ENCODE measurements at regions not wholly inside any gene's neighbourhood (a gene's known extent, or its start where the extent isn't known, plus 50 kb on each side); places are given as distances from the start of the nearest gene placed in this dataset.

DNA sequence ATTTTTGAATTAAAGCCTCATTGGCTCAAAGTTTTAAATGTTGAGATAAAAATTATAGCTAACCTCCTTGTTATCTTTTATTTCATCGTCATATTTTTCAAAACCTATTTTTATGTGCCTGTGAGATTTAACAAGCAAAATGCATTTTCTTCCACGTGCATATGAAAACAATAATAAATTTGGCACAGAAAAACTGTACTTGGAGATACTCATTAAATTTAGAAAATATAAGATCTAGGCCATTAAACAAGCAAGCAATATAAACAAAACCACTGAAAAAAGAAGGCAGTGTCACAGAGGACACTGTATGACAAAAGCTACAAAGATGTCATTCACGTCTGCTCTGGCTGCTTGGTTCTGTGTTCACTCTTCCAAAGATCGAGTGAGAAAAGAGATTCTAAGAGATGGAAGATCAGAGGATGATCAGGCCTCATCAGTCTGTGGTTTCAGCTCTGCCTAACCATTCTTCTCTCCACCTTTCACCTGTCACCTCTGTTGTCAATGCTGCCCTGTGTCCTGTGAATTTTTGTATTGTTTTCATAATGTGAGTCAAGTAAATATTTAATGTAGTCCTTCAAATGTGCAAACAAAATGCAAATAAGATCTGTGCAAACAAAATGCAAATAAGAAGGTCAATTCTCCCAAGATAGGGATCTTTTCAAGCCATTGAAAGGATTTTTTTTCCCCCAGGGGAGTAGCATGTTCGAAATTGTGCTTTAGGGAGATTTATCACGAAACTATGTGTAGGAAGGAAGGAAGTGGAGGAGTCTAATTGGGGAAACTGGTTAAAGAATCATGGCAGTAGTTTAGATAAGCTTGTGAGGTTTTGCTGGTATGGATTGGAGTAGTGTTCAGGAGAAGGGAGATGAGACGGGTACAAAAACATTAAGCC is 138.7 kb upstream of the RBMS1 start:
- DNase-seq = no peak

- DNase-seq = no peak
Measured at GRCh38 chr2:160634436-160634835, 140.8 kb upstream of the RBMS1 start.

DNA sequence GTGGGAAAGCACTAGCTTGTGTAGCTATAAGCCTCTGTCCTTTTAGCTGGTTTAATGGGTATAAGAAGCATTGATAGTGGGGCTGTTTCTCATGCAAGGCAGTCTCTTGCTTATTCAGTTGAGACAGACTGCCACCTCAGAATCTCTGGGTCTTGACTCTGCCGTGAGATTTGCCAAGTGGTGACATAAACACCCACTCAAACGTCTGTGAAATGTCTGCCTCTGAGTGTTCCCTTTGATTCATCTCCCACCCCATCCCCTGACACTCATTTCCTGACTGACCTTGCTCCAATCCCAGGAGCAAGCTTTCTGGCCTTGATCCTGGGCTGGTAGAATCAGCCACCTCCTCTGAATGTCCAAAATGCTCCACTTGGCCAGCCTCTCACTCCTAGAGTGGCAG is 141.9 kb upstream of the RBMS1 start:
- DNase-seq = no peak

DNA sequence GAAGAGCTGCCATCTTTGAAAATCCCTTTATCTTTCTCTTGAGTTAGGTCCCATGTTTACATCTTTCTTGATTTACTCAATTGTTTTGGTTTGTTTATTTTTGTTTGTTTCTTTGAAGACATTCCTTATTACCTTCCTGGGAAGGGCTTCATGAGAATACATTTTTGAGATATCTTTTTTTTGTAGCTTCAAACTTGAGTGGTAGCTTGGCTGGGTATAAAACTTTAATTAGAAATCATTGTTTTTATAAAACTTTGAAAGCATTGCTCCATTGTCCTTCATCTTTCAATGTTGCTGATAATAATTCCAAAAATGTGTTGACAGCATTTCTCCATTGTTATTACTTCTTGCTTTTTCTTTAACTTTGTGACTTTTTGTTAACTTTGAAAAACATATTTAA is 145.9 kb upstream of the RBMS1 start:
- no peak for DNase-seq

DNA sequence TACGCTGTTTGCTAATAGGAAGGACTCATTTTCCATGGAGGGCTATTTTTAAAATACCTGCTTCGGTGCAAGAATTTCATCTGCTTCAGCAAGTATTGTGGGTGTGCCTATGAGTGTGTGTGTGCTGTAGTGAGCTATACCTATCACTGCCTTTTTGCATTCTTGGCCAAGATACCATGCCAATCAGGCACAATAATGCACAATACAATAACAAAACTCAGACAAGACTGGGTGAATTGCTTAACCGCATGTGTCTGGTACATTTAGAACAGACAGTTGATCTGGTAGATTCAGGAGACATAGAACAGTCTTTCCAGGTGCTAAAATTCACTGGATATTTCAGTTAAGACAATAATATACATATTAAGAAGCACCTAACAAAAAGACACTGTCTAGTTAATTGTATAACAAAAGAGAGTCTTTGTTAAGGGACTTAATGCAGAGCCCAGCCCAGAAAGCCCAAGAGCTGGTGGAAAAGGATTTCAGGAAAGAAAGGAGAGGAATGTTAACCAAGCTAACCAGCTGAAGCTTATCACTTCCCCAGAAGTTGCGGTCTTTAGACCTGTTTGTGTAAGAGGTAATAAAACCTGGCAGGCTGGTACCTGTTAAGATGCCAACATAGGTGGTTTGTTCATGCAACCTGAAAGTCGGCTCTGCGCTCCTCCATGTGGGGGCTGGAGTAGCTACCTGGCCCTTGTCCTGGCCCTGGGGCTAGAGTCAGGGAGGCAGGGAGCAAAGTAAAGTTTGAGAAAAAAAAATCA is 153.3 kb upstream of the RBMS1 start:
- DNase-seq = no peak

DNA sequence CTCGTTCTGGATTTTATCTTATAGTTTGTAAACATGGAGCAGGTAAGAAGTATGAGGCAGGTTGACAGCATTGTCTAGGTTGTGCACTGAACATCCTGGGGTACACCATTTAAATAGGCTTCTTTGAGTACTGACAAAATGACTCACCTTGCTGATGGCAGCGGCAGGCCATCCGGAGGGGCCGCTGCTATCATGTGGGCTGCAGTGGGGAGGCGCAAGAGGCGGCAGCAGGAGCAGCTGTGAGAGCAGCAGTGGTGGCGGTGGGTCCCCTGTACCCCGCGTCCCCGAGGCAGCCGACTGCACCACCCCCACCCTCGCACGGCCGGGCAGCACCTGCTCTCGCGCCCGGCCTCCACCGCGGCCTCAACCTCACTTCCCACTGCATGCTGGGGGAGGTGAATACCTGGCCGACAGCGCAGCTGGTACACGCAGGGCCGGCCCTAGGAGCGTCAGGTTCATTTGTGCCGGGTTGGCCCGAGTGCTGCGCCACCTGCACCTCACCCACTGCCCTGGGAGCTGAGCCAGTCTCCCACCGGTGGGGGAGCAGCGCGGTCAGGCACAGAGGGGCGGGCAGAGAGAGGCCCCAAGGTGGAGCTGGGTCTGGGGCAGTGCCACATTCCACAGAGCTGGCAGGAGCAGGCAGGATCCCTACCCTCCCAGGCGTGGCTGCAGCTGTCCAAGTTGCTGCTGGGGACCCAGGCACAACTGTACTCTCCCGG is 154.5 kb upstream of the RBMS1 start:
- DNase-seq = no peak

GRCh38 chr2:160649698-160650097 is 156.1 kb upstream of the RBMS1 start:
- DNase-seq = no peak

DNA sequence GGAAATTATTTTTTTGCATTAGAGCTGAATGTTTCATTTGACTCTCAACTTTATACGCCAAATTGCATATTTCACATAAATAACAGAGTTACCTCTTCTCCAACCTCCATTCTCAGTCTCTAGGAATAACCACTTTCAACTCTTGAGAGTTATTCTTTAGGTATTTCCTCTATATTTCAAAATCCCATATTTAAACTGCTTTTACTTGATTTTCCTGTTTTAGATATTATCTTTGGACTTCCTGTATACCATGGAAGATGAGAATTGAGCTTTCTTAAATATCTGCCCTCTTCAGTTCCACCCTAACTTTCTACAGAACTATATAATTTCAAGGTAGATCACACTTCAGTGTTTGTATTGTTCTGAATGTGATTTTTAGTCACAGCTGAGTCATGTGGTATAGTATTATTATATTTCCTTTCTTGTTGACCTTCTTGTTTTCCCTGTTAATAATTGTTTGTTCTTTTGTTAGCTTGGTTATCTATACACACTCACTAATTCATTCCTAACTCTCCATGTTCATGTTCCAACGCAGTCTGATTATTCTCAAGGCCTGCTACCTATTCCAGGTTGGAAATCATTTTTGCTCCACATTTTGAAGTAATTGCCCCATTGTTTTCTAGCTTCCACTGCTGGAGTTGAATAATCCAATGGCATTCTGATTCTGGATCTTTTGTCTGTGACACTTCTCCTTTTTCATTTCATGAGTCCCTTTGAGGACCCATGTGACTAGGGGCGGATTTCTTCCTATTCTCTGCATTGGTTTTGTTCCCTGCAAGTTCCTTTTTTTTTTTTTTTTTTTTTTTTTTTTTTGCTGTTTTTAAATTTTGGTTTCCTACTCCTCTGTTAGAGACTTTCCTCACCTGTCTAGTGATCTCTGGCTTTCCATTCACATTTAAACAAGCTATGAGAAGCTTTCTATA is 156.8 kb upstream of the RBMS1 start:
- no peak for DNase-seq

GRCh38 chr2:160651416-160652200 is 158.0 kb upstream of the RBMS1 start:
- no peak for DNase-seq

DNA sequence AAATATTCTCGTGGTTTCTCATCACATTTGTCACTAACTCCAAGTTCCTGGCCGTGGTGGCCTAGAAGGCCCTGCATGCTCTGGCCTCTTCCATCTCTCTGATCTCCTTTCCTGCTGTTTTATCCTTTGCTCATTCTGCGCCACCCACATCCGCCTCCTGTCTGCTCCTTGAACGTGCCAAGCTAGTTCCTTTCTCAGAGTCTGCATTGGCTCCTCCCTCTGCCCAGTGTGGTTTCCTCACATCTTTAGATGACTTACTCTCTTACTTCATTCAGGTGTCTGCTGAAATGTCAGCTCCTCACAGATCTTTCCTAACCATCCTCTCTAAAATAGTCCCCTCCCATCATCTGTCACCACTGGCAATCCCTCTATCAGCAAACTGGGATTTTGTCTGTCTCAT is 158.6 kb upstream of the RBMS1 start:
- no peak for DNase-seq

DNA sequence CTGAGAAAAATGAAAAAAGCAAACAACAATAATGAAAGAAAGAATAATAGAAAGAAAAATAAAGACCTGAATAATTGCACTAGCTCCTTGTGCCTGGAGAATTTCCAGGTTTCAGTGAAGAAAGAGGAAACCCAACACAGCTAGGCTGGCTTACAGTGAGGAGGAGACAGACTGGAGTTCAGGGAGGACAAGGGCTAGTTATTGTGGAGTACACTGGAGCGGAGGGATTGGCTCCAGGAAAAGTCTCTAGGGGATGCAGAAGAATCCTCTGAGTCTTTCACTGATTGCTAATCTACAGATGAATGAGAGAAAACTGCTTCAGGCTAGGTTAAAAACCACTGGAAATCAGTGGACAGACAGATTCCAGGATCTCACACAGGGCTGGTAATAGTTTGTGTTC is 163.6 kb upstream of the RBMS1 start:
- no peak for DNase-seq

- no peak for DNase-seq
Measured at GRCh38 chr2:160658851-160659250, 165.2 kb upstream of the RBMS1 start.

DNA sequence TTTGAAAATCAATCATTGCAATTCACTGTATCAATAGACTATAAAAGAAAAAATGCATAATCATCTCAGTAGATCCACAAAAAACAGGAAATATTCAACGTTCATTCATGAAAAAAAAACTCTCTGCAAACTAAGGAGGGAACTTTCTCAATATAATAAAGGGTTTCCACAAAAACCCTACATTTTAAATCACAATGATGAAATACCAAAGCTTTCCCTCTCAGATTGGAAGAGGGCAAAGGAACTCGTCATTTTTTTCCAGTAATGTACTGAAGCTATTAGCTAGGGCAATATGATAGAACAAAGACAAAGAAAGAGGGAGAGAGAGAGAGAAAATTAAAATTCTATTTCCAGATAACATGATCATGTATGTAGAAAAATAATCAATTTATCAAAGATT is 167.1 kb upstream of the RBMS1 start:
- DNase-seq = no peak

DNA sequence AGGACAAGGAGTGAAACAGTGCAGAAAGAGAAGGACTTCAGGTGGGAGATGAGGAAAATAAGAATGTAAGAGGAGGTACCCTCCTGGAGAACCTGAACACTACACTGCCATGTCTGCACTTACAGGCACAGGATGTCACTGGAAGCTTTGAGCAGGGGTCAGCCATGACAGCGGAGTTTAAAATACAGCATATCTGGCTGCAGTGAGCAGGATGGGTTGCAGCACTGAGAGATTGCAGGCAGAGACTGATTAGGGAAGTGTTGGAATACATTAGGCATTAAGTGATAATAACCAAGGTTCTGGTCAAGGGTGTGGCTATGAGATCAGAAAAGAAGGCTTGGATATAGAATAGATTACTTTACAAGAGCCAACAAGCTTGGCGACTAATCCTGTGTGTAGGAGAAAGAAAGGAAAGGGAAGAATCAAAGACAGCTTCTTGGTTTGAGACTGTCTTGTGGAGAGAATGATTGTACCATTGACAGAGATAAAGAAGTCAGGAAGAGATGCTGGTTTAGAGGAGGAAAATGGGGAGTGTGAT is 171.1 kb upstream of the RBMS1 start:
- no peak for DNase-seq

- peak; percentile 45 for DNase-seq
Measured at GRCh38 chr2:160666154-160667060, 172.8 kb upstream of the RBMS1 start.

DNA sequence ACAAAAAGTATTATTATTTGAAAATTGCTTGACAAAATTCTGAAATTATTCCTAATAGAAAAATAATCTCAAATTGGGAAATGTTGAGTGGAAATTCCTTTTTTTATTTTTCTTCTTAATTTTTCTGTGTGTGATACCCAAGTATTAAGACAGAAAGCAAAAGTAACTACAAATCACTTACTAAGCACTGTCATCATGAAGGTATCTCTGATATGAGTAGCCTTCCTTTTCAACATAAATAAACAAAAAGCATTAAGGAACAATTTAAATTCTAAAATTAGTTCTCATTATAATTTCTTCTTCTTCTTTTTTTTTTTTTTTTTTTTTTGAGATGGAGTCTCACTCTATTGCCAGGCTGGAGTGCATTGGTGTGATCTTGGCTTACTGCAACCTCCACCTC is 174.2 kb upstream of the RBMS1 start:
- DNase-seq = no peak

GRCh38 chr2:160670618-160671017 is 177.0 kb upstream of the RBMS1 start:
- no peak for DNase-seq

GRCh38 chr2:160672211-160672610 is 178.6 kb upstream of the RBMS1 start:
- DNase-seq = no peak

GRCh38 chr2:160674146-160674750 is 180.6 kb upstream of the RBMS1 start:
- DNase-seq = no peak
